ENCODE measurements at regions not wholly inside any gene's neighbourhood (a gene's known extent, or its start where the extent isn't known, plus 50 kb on each side); places are given as distances from the start of the nearest gene placed in this dataset.

- Histone ChIP-seq H3K4me3 (no peak overlapping the region), H3K9me3 (no peaks in the 10 kb centered on the region), H3K4me1 (no peaks in the 10 kb centered on the region), H3K27me3 (no peaks in the 10 kb centered on the region), H3K27ac (replicated peaks in 1 of 4) (no peak overlapping the region), H3K36me3 (no peaks in the 10 kb centered on the region)
- intact Hi-C loops (cut with DNase I) = no loop called here
- no peak for TF ChIP-seq EP300 (IDR thresholded peaks at IDR 0.05)
- no peak for TF ChIP-seq POLR2AphosphoS5 (IDR thresholded peaks at IDR 0.05)
- TF ChIP-seq POLR2A (IDR thresholded peaks at IDR 0.05; ENCODE audit: low read depth) = no peak
- TF ChIP-seq CTCF (IDR thresholded peaks at IDR 0.05) = no peak
- WGBS = 90% methylated on average over 3 of the region's 3 CpGs
- no peak for DNase-seq (ENCODE audit: extremely low spot score)
These were observed 311.0 kb downstream of the KCNRG start for GRCh38 chr13:50326271-50326670.

- DNase-seq (ENCODE audit: extremely low spot score) = no peak
- 52% methylated on average over 5 of the region's 5 CpGs for WGBS
- Histone ChIP-seq H3K27ac (replicated peaks in 1 of 4) (no peak overlapping the region), H3K4me1 (no peaks in the 10 kb centered on the region), H3K9me3 (no peaks in the 10 kb centered on the region), H3K27me3 (no peaks in the 10 kb centered on the region), H3K36me3 (no peaks in the 10 kb centered on the region), H3K4me3 (no peak overlapping the region)
- no peak for TF ChIP-seq POLR2AphosphoS5 (IDR thresholded peaks at IDR 0.05)
- no peak for TF ChIP-seq CTCF (IDR thresholded peaks at IDR 0.05)
- no peak for TF ChIP-seq POLR2A (IDR thresholded peaks at IDR 0.05; ENCODE audit: low read depth)
- TF ChIP-seq EP300 (IDR thresholded peaks at IDR 0.05) = no peak
- intact Hi-C loops (cut with DNase I) = no loop called here
These were observed 311.6 kb downstream of the KCNRG start for GRCh38 chr13:50326811-50327210.

GRCh38 chr13:50334115-50334778 lies 319.0 kb downstream of the KCNRG start:
- Histone ChIP-seq H3K27ac (replicated peaks in 1 of 4) (no peak overlapping the region), H3K4me1 (no peaks in the 10 kb centered on the region), H3K4me3 (no peak overlapping the region), H3K27me3 (no peaks in the 10 kb centered on the region), H3K9me3 (no peaks in the 10 kb centered on the region), H3K36me3 (no peaks in the 10 kb centered on the region)
- 96% methylated on average over 9 of the region's 9 CpGs for WGBS
- intact Hi-C loops (cut with DNase I) = no loop called here
- TF ChIP-seq POLR2AphosphoS5 (IDR thresholded peaks at IDR 0.05) (no peak), POLR2A (IDR thresholded peaks at IDR 0.05; ENCODE audit: low read depth) (no peak)
- no peak for DNase-seq (ENCODE audit: extremely low spot score)

GRCh38 chr13:50334944-50335343 lies 319.7 kb downstream of the KCNRG start:
- intact Hi-C loops (cut with DNase I) = no loop called here
- no peak for TF ChIP-seq POLR2A (IDR thresholded peaks at IDR 0.05; ENCODE audit: low read depth)
- TF ChIP-seq POLR2AphosphoS5 (IDR thresholded peaks at IDR 0.05) = no peak
- TF ChIP-seq CTCF (IDR thresholded peaks at IDR 0.05) = no peak
- no peak for TF ChIP-seq EP300 (IDR thresholded peaks at IDR 0.05)
- H3K27me3 ChIP-seq = no peaks in the 10 kb centered on the region
- H3K27ac ChIP-seq (replicated peaks in 1 of 4) = no peak overlapping the region
- no peaks in the 10 kb centered on the region for H3K36me3 ChIP-seq
- H3K4me1 ChIP-seq = peaks cover 0 to under 1% (median 0%) of the 10 kb centered on the region in 4 donors
- H3K9me3 ChIP-seq = no peaks in the 10 kb centered on the region
- H3K4me3 ChIP-seq = no peak overlapping the region
- DNase-seq (ENCODE audit: extremely low spot score) = no peak
- 92% methylated on average over 5 of the region's 5 CpGs for WGBS

- TF ChIP-seq POLR2AphosphoS5 (IDR thresholded peaks at IDR 0.05) (no peak), POLR2A (IDR thresholded peaks at IDR 0.05; ENCODE audit: low read depth) (no peak), EP300 (IDR thresholded peaks at IDR 0.05) (no peak)
- 75% methylated on average over 1 of the region's 1 CpG for WGBS
- H3K27ac ChIP-seq (replicated peaks in 1 of 4) = no peak overlapping the region
- no peaks in the 10 kb centered on the region for H3K27me3 ChIP-seq
- no peaks in the 10 kb centered on the region for H3K36me3 ChIP-seq
- H3K4me1 ChIP-seq = peaks cover 0 to 12% (median 0%) of the 10 kb centered on the region in 4 donors
- H3K9me3 ChIP-seq = no peaks in the 10 kb centered on the region
- intact Hi-C loops (cut with DNase I) = no loop called here
- H3K4me3 ChIP-seq = no peak overlapping the region
- no peak for DNase-seq (ENCODE audit: extremely low spot score)
These were observed 324.0 kb downstream of the KCNRG start for GRCh38 chr13:50339271-50339670.

- Histone ChIP-seq H3K36me3 (no peaks in the 10 kb centered on the region), H3K27ac (replicated peaks in 1 of 4) (no peak overlapping the region), H3K27me3 (no peaks in the 10 kb centered on the region), H3K4me3 (no peak overlapping the region), H3K4me1 (peaks cover 0 to 12% (median 0%) of the 10 kb centered on the region in 4 donors), H3K9me3 (no peaks in the 10 kb centered on the region)
- DNase-seq (ENCODE audit: extremely low spot score) = no peak
- 75% methylated on average over 4 of the region's 4 CpGs for WGBS
- TF ChIP-seq EP300 (IDR thresholded peaks at IDR 0.05) (no peak), POLR2AphosphoS5 (IDR thresholded peaks at IDR 0.05) (no peak), CTCF (IDR thresholded peaks at IDR 0.05) (no peak), POLR2A (IDR thresholded peaks at IDR 0.05; ENCODE audit: low read depth) (no peak)
- intact Hi-C loops (cut with DNase I) = no loop called here
These were observed 324.9 kb downstream of the KCNRG start for GRCh38 chr13:50340146-50340545.

Measured in esophagus muscularis mucosa (tissue), 4 donors.